ENCODE measurements at regions not wholly inside any gene's neighbourhood (a gene's known extent, or its start where the extent isn't known, plus 50 kb on each side); places are given as distances from the start of the nearest gene placed in this dataset.

DNA sequence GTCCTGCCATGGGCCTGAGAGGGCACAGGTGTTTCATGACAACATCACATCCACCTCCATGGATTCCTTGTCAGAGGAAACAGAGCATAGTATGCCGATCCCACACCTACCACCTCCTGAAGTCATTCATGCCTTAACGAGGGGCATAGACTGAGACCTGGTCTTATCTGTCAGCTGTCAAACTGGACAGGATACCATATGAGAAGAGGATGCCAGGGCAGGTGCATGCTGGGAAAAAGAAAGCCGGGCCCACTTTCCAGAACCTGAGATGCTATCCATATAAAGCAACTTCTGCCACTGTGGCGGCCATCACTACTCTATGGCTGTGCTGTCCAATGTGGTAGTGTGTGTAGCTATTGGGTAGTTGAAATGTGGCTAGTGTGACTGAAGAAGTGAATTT, 116.0 kb upstream of the SIX2 start:
- Histone ChIP-seq H3K27ac (ENCODE audit: extremely low read depth, low read depth, low read length) (no peak overlapping the region), H3K4me1 (ENCODE audit: control insufficient read depth, insufficient read depth, low read length) (peaks cover 8% of the 10 kb centered on the region), H3K9me3 (ENCODE audit: control insufficient read depth, insufficient read depth, low read depth, low read length) (no peaks in the 10 kb centered on the region), H3K4me3 (ENCODE audit: low read depth, low read length) (no peak overlapping the region), H3K36me3 (ENCODE audit: control insufficient read depth in 2 of 2, insufficient read depth in 1 of 2, low read length in 2 of 2) (no peaks in the 10 kb centered on the region)
- TF ChIP-seq SCRT1 (tag by site-specific recombination; IDR thresholded peaks at IDR 0.05; ENCODE audit: borderline replicate concordance) (no peak), ZNF335 (tag by site-specific recombination; conservative IDR thresholded peaks at IDR 0.05) (no peak), KLF9 (tag by site-specific recombination; IDR thresholded peaks at IDR 0.05; ENCODE audit: low read depth) (no peak), OSR2 (tag by site-specific recombination; IDR thresholded peaks at IDR 0.05) (no peak), ZNF777 (tag by site-specific recombination; IDR thresholded peaks at IDR 0.05; ENCODE audit: borderline replicate concordance) (no peak), ZNF704 (tag by site-specific recombination; IDR thresholded peaks at IDR 0.05) (no peak), ZNF555 (tag by site-specific recombination; conservative IDR thresholded peaks at IDR 0.05) (no peak), ZNF248 (tag by site-specific recombination; IDR thresholded peaks at IDR 0.05) (no peak), ZNF398 (tag by site-specific recombination; IDR thresholded peaks at IDR 0.05) (no peak), ZNF791 (tag by site-specific recombination; IDR thresholded peaks at IDR 0.05) (no peak), ZNF585B (tag by site-specific recombination; IDR thresholded peaks at IDR 0.05) (no peak), ZNF473 (tag by site-specific recombination; IDR thresholded peaks at IDR 0.05) (no peak)
- TF ChIP-seq, protein P1, sequence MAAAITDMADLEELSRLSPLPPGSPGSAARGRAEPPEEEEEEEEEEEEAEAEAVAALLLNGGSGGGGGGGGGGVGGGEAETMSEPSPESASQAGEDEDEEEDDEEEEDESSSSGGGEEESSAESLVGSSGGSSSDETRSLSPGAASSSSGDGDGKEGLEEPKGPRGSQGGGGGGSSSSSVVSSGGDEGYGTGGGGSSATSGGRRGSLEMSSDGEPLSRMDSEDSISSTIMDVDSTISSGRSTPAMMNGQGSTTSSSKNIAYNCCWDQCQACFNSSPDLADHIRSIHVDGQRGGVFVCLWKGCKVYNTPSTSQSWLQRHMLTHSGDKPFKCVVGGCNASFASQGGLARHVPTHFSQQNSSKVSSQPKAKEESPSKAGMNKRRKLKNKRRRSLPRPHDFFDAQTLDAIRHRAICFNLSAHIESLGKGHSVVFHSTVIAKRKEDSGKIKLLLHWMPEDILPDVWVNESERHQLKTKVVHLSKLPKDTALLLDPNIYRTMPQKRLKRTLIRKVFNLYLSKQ (tag by site-specific recombination; IDR thresholded peaks at IDR 0.05; ENCODE audit: borderline replicate concordance) = no peak
- TF ChIP-seq, protein P2, sequence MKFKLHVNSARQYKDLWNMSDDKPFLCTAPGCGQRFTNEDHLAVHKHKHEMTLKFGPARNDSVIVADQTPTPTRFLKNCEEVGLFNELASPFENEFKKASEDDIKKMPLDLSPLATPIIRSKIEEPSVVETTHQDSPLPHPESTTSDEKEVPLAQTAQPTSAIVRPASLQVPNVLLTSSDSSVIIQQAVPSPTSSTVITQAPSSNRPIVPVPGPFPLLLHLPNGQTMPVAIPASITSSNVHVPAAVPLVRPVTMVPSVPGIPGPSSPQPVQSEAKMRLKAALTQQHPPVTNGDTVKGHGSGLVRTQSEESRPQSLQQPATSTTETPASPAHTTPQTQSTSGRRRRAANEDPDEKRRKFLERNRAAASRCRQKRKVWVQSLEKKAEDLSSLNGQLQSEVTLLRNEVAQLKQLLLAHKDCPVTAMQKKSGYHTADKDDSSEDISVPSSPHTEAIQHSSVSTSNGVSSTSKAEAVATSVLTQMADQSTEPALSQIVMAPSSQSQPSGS (tag by site-specific recombination; IDR thresholded peaks at IDR 0.05; ENCODE audit: low read depth) = no peak
- TF ChIP-seq, protein P3, sequence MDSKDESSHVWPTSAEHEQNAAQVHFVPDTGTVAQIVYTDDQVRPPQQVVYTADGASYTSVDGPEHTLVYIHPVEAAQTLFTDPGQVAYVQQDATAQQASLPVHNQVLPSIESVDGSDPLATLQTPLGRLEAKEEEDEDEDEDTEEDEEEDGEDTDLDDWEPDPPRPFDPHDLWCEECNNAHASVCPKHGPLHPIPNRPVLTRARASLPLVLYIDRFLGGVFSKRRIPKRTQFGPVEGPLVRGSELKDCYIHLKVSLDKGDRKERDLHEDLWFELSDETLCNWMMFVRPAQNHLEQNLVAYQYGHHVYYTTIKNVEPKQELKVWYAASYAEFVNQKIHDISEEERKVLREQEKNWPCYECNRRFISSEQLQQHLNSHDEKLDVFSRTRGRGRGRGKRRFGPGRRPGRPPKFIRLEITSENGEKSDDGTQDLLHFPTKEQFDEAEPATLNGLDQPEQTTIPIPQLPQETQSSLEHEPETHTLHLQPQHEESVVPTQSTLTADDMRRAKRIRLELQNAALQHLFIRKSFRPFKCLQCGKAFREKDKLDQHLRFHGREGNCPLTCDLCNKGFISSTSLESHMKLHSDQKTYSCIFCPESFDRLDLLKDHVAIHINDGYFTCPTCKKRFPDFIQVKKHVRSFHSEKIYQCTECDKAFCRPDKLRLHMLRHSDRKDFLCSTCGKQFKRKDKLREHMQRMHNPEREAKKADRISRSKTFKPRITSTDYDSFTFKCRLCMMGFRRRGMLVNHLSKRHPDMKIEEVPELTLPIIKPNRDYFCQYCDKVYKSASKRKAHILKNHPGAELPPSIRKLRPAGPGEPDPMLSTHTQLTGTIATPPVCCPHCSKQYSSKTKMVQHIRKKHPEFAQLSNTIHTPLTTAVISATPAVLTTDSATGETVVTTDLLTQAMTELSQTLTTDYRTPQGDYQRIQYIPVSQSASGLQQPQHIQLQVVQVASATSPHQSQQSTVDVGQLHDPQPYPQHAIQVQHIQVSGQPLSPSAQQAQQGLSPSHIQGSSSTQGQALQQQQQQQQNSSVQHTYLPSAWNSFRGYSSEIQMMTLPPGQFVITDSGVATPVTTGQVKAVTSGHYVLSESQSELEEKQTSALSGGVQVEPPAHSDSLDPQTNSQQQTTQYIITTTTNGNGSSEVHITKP (tag by site-specific recombination; IDR thresholded peaks at IDR 0.05) = no peak
- TF ChIP-seq, protein P4, sequence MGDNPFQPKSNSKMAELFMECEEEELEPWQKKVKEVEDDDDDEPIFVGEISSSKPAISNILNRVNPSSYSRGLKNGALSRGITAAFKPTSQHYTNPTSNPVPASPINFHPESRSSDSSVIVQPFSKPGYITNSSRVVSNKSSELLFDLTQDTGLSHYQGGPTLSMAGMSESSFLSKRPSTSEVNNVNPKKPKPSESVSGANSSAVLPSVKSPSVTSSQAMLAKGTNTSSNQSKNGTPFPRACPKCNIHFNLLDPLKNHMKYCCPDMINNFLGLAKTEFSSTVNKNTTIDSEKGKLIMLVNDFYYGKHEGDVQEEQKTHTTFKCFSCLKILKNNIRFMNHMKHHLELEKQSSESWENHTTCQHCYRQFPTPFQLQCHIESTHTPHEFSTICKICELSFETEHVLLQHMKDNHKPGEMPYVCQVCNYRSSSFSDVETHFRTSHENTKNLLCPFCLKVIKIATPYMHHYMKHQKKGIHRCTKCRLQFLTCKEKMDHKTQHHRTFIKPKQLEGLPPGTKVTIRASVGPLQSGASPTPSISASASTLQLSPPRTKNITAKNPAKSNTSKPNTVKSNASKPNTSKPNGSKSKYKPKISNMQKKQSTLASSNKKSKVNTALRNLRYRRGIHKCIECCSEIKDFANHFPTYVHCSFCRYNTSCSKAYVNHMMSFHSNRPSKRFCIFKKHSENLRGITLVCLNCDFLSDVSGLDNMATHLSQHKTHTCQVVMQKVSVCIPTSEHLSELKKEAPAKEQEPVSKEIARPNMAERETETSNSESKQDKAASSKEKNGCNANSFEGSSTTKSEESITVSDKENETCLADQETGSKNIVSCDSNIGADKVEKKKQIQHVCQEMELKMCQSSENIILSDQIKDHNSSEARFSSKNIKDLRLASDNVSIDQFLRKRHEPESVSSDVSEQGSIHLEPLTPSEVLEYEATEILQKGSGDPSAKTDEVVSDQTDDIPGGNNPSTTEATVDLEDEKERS (tag by site-specific recombination; IDR thresholded peaks at IDR 0.05) = no peak
- POLR2A ChIA-PET = no interaction called here
- CTCF ChIA-PET = no interaction called here
